Keratinocyte (primary cell): ENCODE measurements at regions not wholly inside any gene's neighbourhood (a gene's known extent, or its start where the extent isn't known, plus 50 kb on each side); places are given as distances from the start of the nearest gene placed in this dataset.

ENCODE experiments used
- DNase-seq: peaks from one replicate; pipeline ENCODE4 v3.0.0-alpha.2; 2011; ENCODE audit warnings: low read depth, missing footprints, low spot score
- FAIRE-seq: peaks from 2 replicates; lab custom pipeline; 2011; peaks lifted over from hg19 to GRCh38; lab: Jason Lieb, UNC
- H2AFZ ChIP-seq: 2 replicates; pipeline ENCODE4 v1.6.0; 2012; ENCODE audit warnings: low read length, control low read depth, inconsistent platforms; ENCODE audit not compliant: control insufficient read depth
- H3K27ac ChIP-seq: 2 replicates; pipeline ENCODE4 v1.5.1; 2011; ENCODE audit warnings: low read length; ENCODE audit not compliant: control insufficient read depth, insufficient read depth
- H3K27me3 ChIP-seq: 3 replicates; pipeline ENCODE4 v1.6.0; 2011; ENCODE audit warnings: low read length; ENCODE audit not compliant: control insufficient read depth, insufficient read depth; ENCODE audit errors: extremely low read depth
- H3K36me3 ChIP-seq, 2 experiments: 2 replicates in 1 of 2; 3 replicates in 1 of 2; pipeline ENCODE4 v1.5.1; 2011; ENCODE audit warnings: low read length in 2 of 2, mild to moderate bottlenecking in 1 of 2; ENCODE audit not compliant: control insufficient read depth in 2 of 2, insufficient read depth in 2 of 2; ENCODE audit errors: extremely low read depth in 1 of 2
- H3K4me1 ChIP-seq: 3 replicates; pipeline ENCODE4 v1.5.1; 2011; ENCODE audit warnings: low read length; ENCODE audit not compliant: control insufficient read depth, insufficient read depth; ENCODE audit errors: extremely low read depth
- H3K4me2 ChIP-seq: 3 replicates; pipeline ENCODE4 v1.6.0; 2011; ENCODE audit warnings: low read depth, low read length; ENCODE audit not compliant: control insufficient read depth, insufficient read depth; ENCODE audit errors: extremely low read depth
- H3K4me3 ChIP-seq, 3 experiments: fragments of 200-600 bp in 1 of 3; sonication (generic) in 1 of 3; 2 replicates in 2 of 3; 3 replicates in 1 of 3; pipeline ENCODE4 v1.5.1; 2011 to 2016; ENCODE audit warnings: low read length in 3 of 3, mild to moderate bottlenecking in 3 of 3, control low read depth in 2 of 3, inconsistent platforms in 1 of 3, low read depth in 1 of 3, mixed read lengths in 1 of 3, mixed run types in 1 of 3, moderate library complexity in 1 of 3; ENCODE audit not compliant: control insufficient read depth in 2 of 3, insufficient read depth in 2 of 3; ENCODE audit errors: extremely low read depth in 1 of 3
- H3K79me2 ChIP-seq: 2 replicates; pipeline ENCODE4 v1.6.0; 2012; ENCODE audit warnings: low read length; ENCODE audit not compliant: control insufficient read depth, insufficient read depth
- H3K9ac ChIP-seq: 3 replicates; pipeline ENCODE4 v1.6.0; 2011; ENCODE audit warnings: low read length; ENCODE audit not compliant: control insufficient read depth, insufficient read depth; ENCODE audit errors: extremely low read depth
- H3K9me1 ChIP-seq: 3 replicates; pipeline ENCODE4 v1.6.0; 2011; ENCODE audit warnings: low read length; ENCODE audit not compliant: control insufficient read depth, insufficient read depth; ENCODE audit errors: extremely low read depth
- H3K9me3 ChIP-seq: 2 replicates; pipeline ENCODE4 v1.5.1; 2012; ENCODE audit warnings: low read depth, low read length; ENCODE audit not compliant: control insufficient read depth
- H4K20me1 ChIP-seq: 3 replicates; pipeline ENCODE4 v1.6.0; 2011; ENCODE audit warnings: low read length; ENCODE audit not compliant: control insufficient read depth, insufficient read depth; ENCODE audit errors: extremely low read depth
- CTCF ChIP-seq, 3 experiments: IDR thresholded peaks in 1 of 3; conservative IDR thresholded peaks in 1 of 3; optimal IDR thresholded peaks in 1 of 3; 2 replicates in 2 of 3; 3 replicates in 1 of 3; pipeline versions ENCODE3 to v1.5.1; 2011; ENCODE audit warnings: low read length in 3 of 3, mild to moderate bottlenecking in 3 of 3, moderate library complexity in 2 of 3, control low read depth in 1 of 3, inconsistent platforms in 1 of 3; ENCODE audit not compliant: insufficient read depth in 2 of 3; ENCODE audit errors: extremely low read depth in 1 of 3
- EZH2 ChIP-seq: IDR thresholded peaks from one replicate; pipeline ENCODE4 v1.6.1; 2012; ENCODE audit warnings: inconsistent platforms, mild to moderate bottlenecking, low read length, moderate library complexity
- dilution Hi-C: fragments of 300-500 bp; cut with MboI; formaldehyde crosslinking; loops from one replicate; pipeline ENCODE4 v1.7.0; 2020; ENCODE audit warnings: low sequenced_read_pairs; ENCODE audit not compliant: extremely low pct_ligation_motif_present

DNA sequence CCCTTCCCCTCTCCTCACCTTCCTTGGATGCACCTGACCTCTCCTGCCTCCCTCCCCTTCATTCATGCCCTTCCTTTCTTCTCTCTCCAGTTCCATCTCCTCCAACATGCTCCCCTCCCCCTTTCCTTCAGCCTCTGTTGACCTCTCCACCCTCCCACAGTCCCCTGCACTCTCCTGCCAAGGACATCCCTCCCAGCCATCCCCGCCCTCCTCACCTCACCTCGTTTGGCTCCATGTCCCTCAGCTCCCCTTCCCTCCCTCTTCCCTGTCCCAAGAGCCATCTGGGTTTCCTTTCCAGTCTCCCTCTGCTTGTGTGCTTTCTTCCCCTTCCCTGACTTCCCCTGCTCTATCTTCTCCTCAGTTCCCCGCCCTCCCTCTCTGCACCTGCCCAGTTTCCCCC, 819.7 kb downstream of the KCNJ18 start:
- Histone ChIP-seq H3K9me1 (no peaks in the 10 kb centered on the region), H3K4me3 (no peak overlapping the region), H3K4me2 (no peak overlapping the region), H3K79me2 (no peaks in the 10 kb centered on the region), H4K20me1 (no peaks in the 10 kb centered on the region), H3K9ac (no peak overlapping the region), H3K27ac (no peak overlapping the region), H3K9me3 (peaks cover 3% of the 10 kb centered on the region), H3K27me3 (no peaks in the 10 kb centered on the region), H3K36me3 (no peaks in the 10 kb centered on the region), H3K4me1 (no peaks in the 10 kb centered on the region), H2AFZ (no peak overlapping the region)
- DNase-seq (no peak), FAIRE-seq (no peak)
- TF ChIP-seq EZH2 (no peak), CTCF (optimal IDR thresholded peaks at IDR 0.05 in 1 of 3, IDR thresholded peaks at IDR 0.05 in 1 of 3, conservative IDR thresholded peaks at IDR 0.05 in 1 of 3; ENCODE audit: extremely low read depth in 1 of 3, insufficient read depth in 2 of 3, low read length in 3 of 3) (no peak)
- dilution Hi-C loops: no loop called here

GRCh38 chr17:22512506-22512905, 820.2 kb downstream of the KCNJ18 start:
- no peak overlapping the region for H3K27ac ChIP-seq
- no peak overlapping the region for H3K9ac ChIP-seq
- H4K20me1 ChIP-seq: no peaks in the 10 kb centered on the region
- DNase-seq (no peak), FAIRE-seq (no peak)
- no peaks in the 10 kb centered on the region for H3K79me2 ChIP-seq
- H3K27me3 ChIP-seq: no peaks in the 10 kb centered on the region
- no peaks in the 10 kb centered on the region for H3K9me1 ChIP-seq
- no peaks in the 10 kb centered on the region for H3K4me1 ChIP-seq
- no peaks in the 10 kb centered on the region for H3K36me3 ChIP-seq
- no peak overlapping the region for H3K4me3 ChIP-seq
- no peak for TF ChIP-seq EZH2
- no peak for TF ChIP-seq CTCF (optimal IDR thresholded peaks at IDR 0.05 in 1 of 3, IDR thresholded peaks at IDR 0.05 in 1 of 3, conservative IDR thresholded peaks at IDR 0.05 in 1 of 3; ENCODE audit: extremely low read depth in 1 of 3, insufficient read depth in 2 of 3, low read length in 3 of 3)
- no peak overlapping the region for H3K4me2 ChIP-seq
- no peak overlapping the region for H2AFZ ChIP-seq
- peaks cover 3% of the 10 kb centered on the region for H3K9me3 ChIP-seq
- dilution Hi-C loops: no loop called here
